H1 (cell line): ENCODE measurements at regions not wholly inside any gene's neighbourhood (a gene's known extent, or its start where the extent isn't known, plus 50 kb on each side); places are given as distances from the start of the nearest gene placed in this dataset.

ENCODE experiments used
- CTCF ChIA-PET: fragments of 300-600 bp; sonication (Branson Sonifier 250); formaldehyde crosslinking; loops from one replicate; lab custom pipeline; 2021; ENCODE audit not compliant: partially characterized antibody; lab: Charles Lee
- POLR2A ChIA-PET: fragments of 300-600 bp; sonication (Branson Sonifier 250); formaldehyde crosslinking; loops from one replicate; lab custom pipeline; 2021; ENCODE audit warnings: inconsistent platforms; ENCODE audit not compliant: partially characterized antibody; lab: Charles Lee
- DNase-seq, 2 experiments: peaks; one replicate each; pipeline versions ENCODE4 v3.0.0 to v3.0.0-alpha.2; 2010 to 2022; ENCODE audit warnings: low spot score in 2 of 2, low read depth in 1 of 2, mixed read lengths in 1 of 2
- FAIRE-seq: peaks from 2 replicates; lab custom pipeline; 2011; peaks lifted over from hg19 to GRCh38; lab: Jason Lieb, UNC
- H2AFZ ChIP-seq: 2 replicates; pipeline ENCODE4 v1.8.1; 2012; ENCODE audit warnings: low read length, inconsistent platforms
- H2AK5ac ChIP-seq: 2 replicates; pipeline ENCODE4 v1.6.1; 2013; ENCODE audit warnings: low read depth, low read length
- H2BK120ac ChIP-seq: replicated peaks from 2 replicates; pipeline ENCODE3; 2013; ENCODE audit warnings: low read depth, low read length, inconsistent platforms
- H2BK12ac ChIP-seq: 2 replicates; pipeline ENCODE4 v1.6.1; 2013; ENCODE audit warnings: low read depth, low read length
- H2BK15ac ChIP-seq: 2 replicates; pipeline ENCODE4 v1.6.1; 2013; ENCODE audit warnings: low read length
- H2BK20ac ChIP-seq: 2 replicates; pipeline ENCODE4 v1.6.1; 2013; ENCODE audit warnings: low read length
- H2BK5ac ChIP-seq: 2 replicates; pipeline ENCODE4 v1.6.1; 2013; ENCODE audit warnings: low read depth, low read length
- H3K14ac ChIP-seq: 2 replicates; pipeline ENCODE4 v1.6.1; 2013; ENCODE audit warnings: inconsistent platforms; ENCODE audit not compliant: insufficient read length
- H3K18ac ChIP-seq: 2 replicates; pipeline ENCODE4 v1.6.1; 2013; ENCODE audit warnings: low read length; ENCODE audit errors: extremely low read depth
- H3K23ac ChIP-seq: 2 replicates; pipeline ENCODE4 v1.6.1; 2013; ENCODE audit warnings: inconsistent platforms; ENCODE audit not compliant: insufficient read length
- H3K23me2 ChIP-seq: 2 replicates; pipeline ENCODE4 v1.6.1; 2013; ENCODE audit warnings: low read depth, low read length
- H3K27ac ChIP-seq: 2 replicates; pipeline ENCODE4 v1.6.1; 2011; ENCODE audit warnings: low read depth, low read length, inconsistent platforms
- H3K27me3 ChIP-seq, 4 experiments: replicated peaks in 1 of 4; 1 replicate in 1 of 4; 2 replicates in 3 of 4; pipeline versions ENCODE4 v1.6.1 to v1.8.1; 2011 to 2013; ENCODE audit warnings: low read length in 3 of 4, mild to moderate bottlenecking in 3 of 4, inconsistent platforms in 2 of 4, mixed read lengths in 2 of 4, moderate library complexity in 1 of 4; ENCODE audit not compliant: control insufficient read depth in 3 of 4, insufficient read depth in 3 of 4; ENCODE audit errors: extremely low read depth in 1 of 4
- H3K36me3 ChIP-seq, 4 experiments: 2 replicates each; pipeline versions ENCODE4 v1.6.1 to v1.8.1; 2011 to 2013; ENCODE audit warnings: mild to moderate bottlenecking in 4 of 4, low read length in 3 of 4, moderate library complexity in 2 of 4, control low read depth in 1 of 4, inconsistent platforms in 1 of 4; ENCODE audit not compliant: insufficient read depth in 4 of 4, control insufficient read depth in 2 of 4
- H3K4ac ChIP-seq: replicated peaks from 2 replicates; pipeline ENCODE3; 2013; ENCODE audit warnings: low read length, low read depth, mixed read lengths, inconsistent platforms; ENCODE audit not compliant: insufficient read length
- H3K4me1 ChIP-seq, 4 experiments: replicated peaks in 1 of 4; 1 replicate in 1 of 4; 2 replicates in 3 of 4; pipeline versions ENCODE4 v1.6.1 to v1.8.1; 2011 to 2013; ENCODE audit warnings: low read length in 3 of 4, inconsistent platforms in 2 of 4, mixed read lengths in 1 of 4; ENCODE audit not compliant: insufficient read depth in 4 of 4, control insufficient read depth in 3 of 4
- H3K4me2 ChIP-seq, 2 experiments: 2 replicates each; pipeline versions ENCODE4 v1.6.1 to v1.8.1; 2011 to 2013; ENCODE audit warnings: low read depth in 2 of 2, low read length in 2 of 2, control low read depth in 1 of 2, inconsistent platforms in 1 of 2, mild to moderate bottlenecking in 1 of 2; ENCODE audit not compliant: insufficient read depth in 1 of 2
- H3K4me3 ChIP-seq, 4 experiments: fragments of 200-600, 300-600 bp in 1 of 4; sonication (generic), shearing (Covaris generic), sonication (Bioruptor Twin) in 1 of 4; 2 replicates each; pipeline versions ENCODE4 v1.5.1 to v1.8.1; 2011 to 2016; ENCODE audit warnings: low read length in 4 of 4, low read depth in 3 of 4, control low read depth in 2 of 4, inconsistent platforms in 2 of 4, mild to moderate bottlenecking in 2 of 4, mixed read lengths in 1 of 4, moderate library complexity in 1 of 4; ENCODE audit not compliant: insufficient read depth in 2 of 4; ENCODE audit errors: extremely low read depth in 1 of 4
- H3K56ac ChIP-seq: replicated peaks from 2 replicates; pipeline ENCODE3; 2013; ENCODE audit warnings: low read depth, mild to moderate bottlenecking, mixed read lengths, low read length, inconsistent platforms; ENCODE audit not compliant: insufficient read length
- H3K79me1 ChIP-seq: 2 replicates; pipeline ENCODE4 v1.6.1; 2013; ENCODE audit warnings: low read depth, low read length, control low read depth
- H3K79me2 ChIP-seq, 2 experiments: 2 replicates each; pipeline versions ENCODE4 v1.6.1 to v1.8.1; 2012 to 2013; ENCODE audit warnings: low read length in 2 of 2, mild to moderate bottlenecking in 2 of 2, inconsistent platforms in 1 of 2; ENCODE audit not compliant: insufficient read depth in 2 of 2, control insufficient read depth in 1 of 2
- H3K9ac ChIP-seq, 4 experiments: replicated peaks in 1 of 4; 1 replicate in 1 of 4; 2 replicates in 3 of 4; pipeline versions ENCODE4 v1.6.1 to v1.8.1; 2011 to 2013; ENCODE audit warnings: low read depth in 3 of 4, low read length in 3 of 4, control low read depth in 2 of 4, mild to moderate bottlenecking in 2 of 4, moderate library complexity in 2 of 4, inconsistent platforms in 1 of 4; ENCODE audit errors: extremely low read depth in 1 of 4
- H3K9me3 ChIP-seq, 2 experiments: 2 replicates each; pipeline versions ENCODE4 v1.6.1 to v1.8.1; 2012 to 2013; ENCODE audit warnings: mild to moderate bottlenecking in 2 of 2, moderate library complexity in 2 of 2, control low read depth in 1 of 2, inconsistent platforms in 1 of 2, low read depth in 1 of 2, low read length in 1 of 2, mixed read lengths in 1 of 2; ENCODE audit not compliant: insufficient read depth in 2 of 2
- H4K20me1 ChIP-seq, 2 experiments: replicated peaks in 1 of 2; 2 replicates each; pipeline versions ENCODE3 to v1.8.1; 2011 to 2013; ENCODE audit warnings: inconsistent platforms in 2 of 2, low read length in 2 of 2, mild to moderate bottlenecking in 1 of 2; ENCODE audit not compliant: insufficient read depth in 2 of 2, control insufficient read depth in 1 of 2
- H4K5ac ChIP-seq: 2 replicates; pipeline ENCODE4 v1.6.1; 2013; ENCODE audit warnings: low read length, low read depth, mixed read lengths, inconsistent platforms; ENCODE audit not compliant: insufficient read length
- H4K8ac ChIP-seq: 2 replicates; pipeline ENCODE4 v1.8.0; 2013; ENCODE audit warnings: mild to moderate bottlenecking, moderate library complexity, low read length, inconsistent platforms; ENCODE audit not compliant: insufficient read depth; ENCODE audit errors: extremely low read depth
- H4K91ac ChIP-seq: replicated peaks from 2 replicates; pipeline ENCODE3; 2013; ENCODE audit warnings: low read length, mixed read lengths, inconsistent platforms; ENCODE audit not compliant: insufficient read length
- BCL11A ChIP-seq, 2 experiments: IDR thresholded peaks; one replicate each; pipeline ENCODE4 v1.6.1; 2011; ENCODE audit warnings: low read depth in 2 of 2, low read length in 2 of 2, mild to moderate bottlenecking in 2 of 2
- WGBS, 2 experiments: shearing (Covaris generic) in 1 of 2; methylation state at CpG; one replicate each; pipeline versions ENCODE4 v1.1.6 to v1.1.7; 2013 to 2015; ENCODE audit warnings: low lambda C conversion rate in 2 of 2, mixed read lengths in 2 of 2, inconsistent platforms in 1 of 2, low coverage in 1 of 2, missing lambda C conversion rate in 1 of 2; ENCODE audit not compliant: insufficient replicate concordance in 2 of 2, insufficient coverage in 1 of 2, insufficient read length in 1 of 2; ENCODE audit errors: extremely low coverage in 1 of 2, missing lambda C conversion rate in 1 of 2; 5-methylcytosine and 5-hydroxymethylcytosine counted together

GRCh38 chr2:100647709-100648108 is 84.9 kb downstream of the PDCL3 start:
- H2BK15ac ChIP-seq: no peak overlapping the region
- no peak overlapping the region for H3K27ac ChIP-seq
- H4K8ac ChIP-seq: no peak overlapping the region
- no peaks in the 10 kb centered on the region for H3K4me1 ChIP-seq
- H3K36me3 ChIP-seq: no peaks in the 10 kb centered on the region
- ChIA-PET CTCF (no interaction called here), POLR2A (no interaction called here)
- H3K27me3 ChIP-seq: no peaks in the 10 kb centered on the region
- no peak overlapping the region for H3K4me2 ChIP-seq
- H2AFZ ChIP-seq: no peak overlapping the region
- no peak overlapping the region for H4K5ac ChIP-seq
- no peak overlapping the region for H3K18ac ChIP-seq
- H3K4me3 ChIP-seq: no peak overlapping the region
- H3K79me1 ChIP-seq: no peaks in the 10 kb centered on the region
- H4K20me1 ChIP-seq: no peaks in the 10 kb centered on the region
- H3K9me3 ChIP-seq: peaks cover 0 to 4% of the 10 kb centered on the region in 2 experiments; a peak in 1 of 4 replicates
- no peak overlapping the region for H2AK5ac ChIP-seq
- no peak overlapping the region for H2BK12ac ChIP-seq
- FAIRE-seq (no peak), DNase-seq (no peak)
- H3K79me2 ChIP-seq: no peaks in the 10 kb centered on the region
- no peak overlapping the region for H3K4ac ChIP-seq
- H2BK5ac ChIP-seq: no peak overlapping the region
- no peak overlapping the region for H3K23ac ChIP-seq
- H3K56ac ChIP-seq: no peak overlapping the region
- H2BK120ac ChIP-seq: no peak overlapping the region
- no peak for TF ChIP-seq BCL11A (IDR thresholded peaks at IDR 0.05; ENCODE audit: low read depth in 2 of 2, low read length in 2 of 2)
- H2BK20ac ChIP-seq: no peak overlapping the region
- no peak overlapping the region for H3K14ac ChIP-seq
- H3K23me2 ChIP-seq: no peaks in the 10 kb centered on the region
- whole genome bisulfite sequencing, 2 experiments: 88% methylated on average over 1 of the region's 1 CpG; no CpG with 5 or more reads in 1 of the 2 experiments
- H3K9ac ChIP-seq: no peak overlapping the region
- no peak overlapping the region for H4K91ac ChIP-seq
